Ectodermal cell (in vitro differentiated cells): ENCODE measurements at regions not wholly inside any gene's neighbourhood (a gene's known extent, or its start where the extent isn't known, plus 50 kb on each side); places are given as distances from the start of the nearest gene placed in this dataset.
"Not testable (repeated sequence)": the region's sequence is repeated elsewhere in the genome, so short reads cannot be mapped to it uniquely, and the experiment has no call there.

Experiments used
- H3K27ac ChIP-seq: 2 replicates; pipeline ENCODE4 v1.7.0; 2013; ENCODE audit warnings: mild to moderate bottlenecking, low read depth, low read length; ENCODE audit not compliant: insufficient read depth, poor library complexity, severe bottlenecking
- H3K27me3 ChIP-seq: 2 replicates; pipeline ENCODE4 v1.7.0; 2013; ENCODE audit warnings: mild to moderate bottlenecking, low read length; ENCODE audit not compliant: insufficient read depth, control insufficient read depth, poor library complexity, severe bottlenecking
- H3K36me3 ChIP-seq: one replicate; pipeline ENCODE4 v1.7.0; 2013; ENCODE audit warnings: low read length; ENCODE audit not compliant: control insufficient read depth, insufficient read depth
- H3K4me1 ChIP-seq: one replicate; pipeline ENCODE4 v1.7.0; 2013; ENCODE audit warnings: low read length; ENCODE audit not compliant: control insufficient read depth, insufficient read depth
- H3K4me3 ChIP-seq: 2 replicates; pipeline ENCODE4 v1.7.0; 2013; ENCODE audit warnings: low read depth, low read length, control low read depth; ENCODE audit not compliant: insufficient read depth
- H3K9me3 ChIP-seq: 2 replicates; pipeline ENCODE4 v1.7.0; 2013; ENCODE audit warnings: mild to moderate bottlenecking, low read length, moderate library complexity; ENCODE audit not compliant: control insufficient read depth
- WGBS, 2 experiments: methylation state at CpG; one replicate each; pipeline ENCODE4 v1.1.7; 2013; ENCODE audit warnings: missing lambda C conversion rate in 2 of 2; 5-methylcytosine and 5-hydroxymethylcytosine counted together

- 88 to 97% methylated on average over 4 of the region's 4 CpGs for WGBS, 2 experiments
- Histone ChIP-seq H3K9me3 (no peaks in the 10 kb centered on the region), H3K36me3 (no peaks in the 10 kb centered on the region), H3K4me1 (no peaks in the 10 kb centered on the region), H3K4me3 (no peak overlapping the region), H3K27me3 (no peaks in the 10 kb centered on the region), H3K27ac (no peak overlapping the region)
Observed at GRCh38 chr14:82657186-82657675, 1123.6 kb upstream of the SEL1L start.

GRCh38 chr14:82661258-82661657 is 1127.6 kb upstream of the SEL1L start:
- Histone ChIP-seq H3K4me3 (no peak overlapping the region), H3K27ac (no peak overlapping the region), H3K27me3 (no peaks in the 10 kb centered on the region), H3K36me3 (no peaks in the 10 kb centered on the region), H3K9me3 (no peaks in the 10 kb centered on the region), H3K4me1 (no peaks in the 10 kb centered on the region)
- 100% methylated on average over 1 to 2 of the region's 2 CpGs for WGBS, 2 experiments

GRCh38 chr14:82667006-82667405 is 1133.4 kb upstream of the SEL1L start:
- whole genome bisulfite sequencing, 2 experiments, result 97 to 99% methylated on average over 2 of the region's 4 CpGs
- H3K4me1 ChIP-seq, result no peaks in the 10 kb centered on the region
- H3K27ac ChIP-seq, result no peak overlapping the region

GRCh38 chr14:82667501-82667900 is 1133.8 kb upstream of the SEL1L start:
- 86 to 100% methylated on average over 2 to 3 of the region's 4 CpGs for WGBS, 2 experiments
- Histone ChIP-seq H3K9me3 (no peaks in the 10 kb centered on the region), H3K27me3 (no peaks in the 10 kb centered on the region), H3K27ac (no peak overlapping the region), H3K36me3 (no peaks in the 10 kb centered on the region), H3K4me1 (no peaks in the 10 kb centered on the region), H3K4me3 (no peak overlapping the region)

More at GRCh38 chr14:82667006-82667405, 1133.4 kb upstream of the SEL1L start:
- Histone ChIP-seq H3K4me3 (no peak overlapping the region), H3K36me3 (no peaks in the 10 kb centered on the region), H3K9me3 (no peaks in the 10 kb centered on the region), H3K27me3 (no peaks in the 10 kb centered on the region)

- 92 to 96% methylated on average over 2 of the region's 2 CpGs for WGBS, 2 experiments
- Histone ChIP-seq H3K27me3 (no peaks in the 10 kb centered on the region), H3K4me1 (no peaks in the 10 kb centered on the region), H3K36me3 (no peaks in the 10 kb centered on the region), H3K9me3 (no peaks in the 10 kb centered on the region), H3K27ac (no peak overlapping the region), H3K4me3 (no peak overlapping the region)
Observed at GRCh38 chr14:82676403-82676802, 1142.8 kb upstream of the SEL1L start.

- WGBS, 2 experiments, result 100% methylated on average over 1 of the region's 1 CpG
- no peaks in the 10 kb centered on the region for H3K9me3 ChIP-seq
- no peaks in the 10 kb centered on the region for H3K27me3 ChIP-seq
- H3K4me1 ChIP-seq, result no peaks in the 10 kb centered on the region
- H3K36me3 ChIP-seq, result no peaks in the 10 kb centered on the region
- H3K4me3 ChIP-seq, result no peak overlapping the region
- no peak overlapping the region for H3K27ac ChIP-seq
Observed at GRCh38 chr14:82689948-82690347, 1156.3 kb upstream of the SEL1L start.

GRCh38 chr14:82691191-82691590 is 1157.5 kb upstream of the SEL1L start:
- H3K4me3 ChIP-seq, H3K27ac ChIP-seq, H3K9me3 ChIP-seq, H3K36me3 ChIP-seq, H3K27me3 ChIP-seq, H3K4me1 ChIP-seq: not testable (repeated sequence)

- Histone ChIP-seq H3K27me3 (no peaks in the 10 kb centered on the region), H3K4me3 (no peak overlapping the region), H3K4me1 (no peaks in the 10 kb centered on the region), H3K9me3 (no peaks in the 10 kb centered on the region), H3K36me3 (no peaks in the 10 kb centered on the region), H3K27ac (no peak overlapping the region)
- WGBS, 2 experiments, result 92 to 93% methylated on average over 4 of the region's 4 CpGs
Observed at GRCh38 chr14:82694820-82695219, 1161.2 kb upstream of the SEL1L start.

- H3K27ac ChIP-seq, result no peak overlapping the region
- no peak overlapping the region for H3K4me3 ChIP-seq
- H3K27me3 ChIP-seq, result no peaks in the 10 kb centered on the region
- no peaks in the 10 kb centered on the region for H3K4me1 ChIP-seq
- whole genome bisulfite sequencing, 2 experiments, result 70% methylated on average over 4 of the region's 4 CpGs
- no peaks in the 10 kb centered on the region for H3K9me3 ChIP-seq
- no peaks in the 10 kb centered on the region for H3K36me3 ChIP-seq
Observed at GRCh38 chr14:82704218-82704617, 1170.6 kb upstream of the SEL1L start.

- H3K27ac ChIP-seq, result no peak overlapping the region
- H3K4me1 ChIP-seq, result no peaks in the 10 kb centered on the region
- H3K36me3 ChIP-seq, result no peaks in the 10 kb centered on the region
- no peaks in the 10 kb centered on the region for H3K9me3 ChIP-seq
- WGBS, 2 experiments, result 31 to 33% methylated on average over 3 to 4 of the region's 4 CpGs
- no peaks in the 10 kb centered on the region for H3K27me3 ChIP-seq
- H3K4me3 ChIP-seq, result no peak overlapping the region
Observed at GRCh38 chr14:82710267-82710841, 1176.7 kb upstream of the SEL1L start.

GRCh38 chr14:82719617-82720016 is 1186.0 kb upstream of the SEL1L start:
- Histone ChIP-seq H3K9me3 (no peaks in the 10 kb centered on the region), H3K27me3 (no peaks in the 10 kb centered on the region), H3K4me1 (no peaks in the 10 kb centered on the region), H3K4me3 (no peak overlapping the region), H3K27ac (no peak overlapping the region), H3K36me3 (no peaks in the 10 kb centered on the region)
- 80 to 100% methylated on average over 1 to 4 of the region's 4 CpGs for WGBS, 2 experiments
